Liver (tissue), 8 donors: ENCODE measurements at regions not wholly inside any gene's neighbourhood (a gene's known extent, or its start where the extent isn't known, plus 50 kb on each side); places are given as distances from the start of the nearest gene placed in this dataset.

Experiments used
- DNase-seq: peaks from one replicate; pipeline ENCODE4 v3.0.0-alpha.2; 2017; ENCODE audit warnings: low spot score
- H3K27ac ChIP-seq, 2 donors: one replicate each; pipeline ENCODE4 v1.7.0; 2013; ENCODE audit warnings: inconsistent platforms in 2 of 2, low read length in 2 of 2, control low read depth in 1 of 2, low read depth in 1 of 2, mild to moderate bottlenecking in 1 of 2
- H3K27me3 ChIP-seq, 4 donors: one replicate each; pipeline versions ENCODE4 v1.6.1 to v1.7.0; 2013; ENCODE audit warnings: low read length in 3 of 4, inconsistent platforms in 1 of 4, mild to moderate bottlenecking in 1 of 4, moderate library complexity in 1 of 4; ENCODE audit not compliant: control insufficient read depth in 4 of 4, insufficient read depth in 4 of 4
- H3K36me3 ChIP-seq, 4 donors: one replicate each; pipeline versions ENCODE4 v1.6.1 to v1.7.0; 2013; ENCODE audit warnings: low read length in 3 of 4, mild to moderate bottlenecking in 3 of 4, low read depth in 1 of 4, moderate library complexity in 1 of 4; ENCODE audit not compliant: control insufficient read depth in 4 of 4, insufficient read depth in 3 of 4
- H3K4me1 ChIP-seq, 4 donors: one replicate each; pipeline versions ENCODE4 v1.6.1 to v1.7.0; 2013; ENCODE audit warnings: low read length in 3 of 4, mild to moderate bottlenecking in 3 of 4, moderate library complexity in 1 of 4; ENCODE audit not compliant: control insufficient read depth in 4 of 4, insufficient read depth in 4 of 4
- H3K4me3 ChIP-seq, 3 donors: one replicate each; pipeline versions ENCODE4 v1.6.1 to v1.7.0; 2013; ENCODE audit warnings: low read length in 3 of 3, control low read depth in 1 of 3, low read depth in 1 of 3, mild to moderate bottlenecking in 1 of 3
- H3K9ac ChIP-seq, 2 donors: one replicate each; pipeline ENCODE4 v1.7.0; 2013; ENCODE audit warnings: low read length in 2 of 2, mild to moderate bottlenecking in 2 of 2, moderate library complexity in 2 of 2, control low read depth in 1 of 2, low read depth in 1 of 2
- H3K9me3 ChIP-seq, 4 donors: one replicate each; pipeline versions ENCODE4 v1.6.1 to v1.7.0; 2013; ENCODE audit warnings: low read length in 3 of 4; ENCODE audit not compliant: control insufficient read depth in 4 of 4
- ATF3 ChIP-seq: IDR thresholded peaks from 2 replicates; pipeline ENCODE4 v1.6.1; 2016; ENCODE audit warnings: antibody characterized with exemption
- CTCF ChIP-seq: fragments of 150-350 bp; IDR thresholded peaks from 2 replicates; pipeline ENCODE4 v1.5.1; 2017; ENCODE audit warnings: improper control_type of control experiment, low read depth, low read length; ENCODE audit not compliant: missing input control
- EGR1 ChIP-seq, 2 donors: IDR thresholded peaks; 2 replicates each; pipeline ENCODE4 v1.6.1; 2016 to 2018; ENCODE audit warnings: antibody characterized with exemption in 2 of 2, low read depth in 2 of 2
- FOXA1 ChIP-seq: IDR thresholded peaks from 2 replicates; pipeline ENCODE4 v1.6.1; 2016; ENCODE audit warnings: antibody characterized with exemption
- FOXA2 ChIP-seq: IDR thresholded peaks from 2 replicates; pipeline ENCODE4 v1.6.1; 2016; ENCODE audit warnings: antibody characterized with exemption
- GABPA ChIP-seq, 2 donors: IDR thresholded peaks in 1 of 2; conservative IDR thresholded peaks in 1 of 2; 2 replicates each; pipeline ENCODE4 v1.6.1; 2016; ENCODE audit warnings: antibody characterized with exemption in 2 of 2, mild to moderate bottlenecking in 1 of 2, moderate library complexity in 1 of 2
- HNF4A ChIP-seq, 2 donors: conservative IDR thresholded peaks; 2 replicates each; pipeline ENCODE4 v1.6.1; 2016; ENCODE audit warnings: antibody characterized with exemption in 2 of 2, mild to moderate bottlenecking in 2 of 2
- HNF4G ChIP-seq: IDR thresholded peaks from 2 replicates; pipeline ENCODE4 v1.6.1; 2016; ENCODE audit warnings: antibody characterized with exemption
- JUND ChIP-seq, 2 donors: IDR thresholded peaks; 2 replicates each; pipeline ENCODE4 v1.6.1; 2016; ENCODE audit warnings: antibody characterized with exemption in 2 of 2
- MAX ChIP-seq: IDR thresholded peaks from 2 replicates; pipeline ENCODE4 v1.6.1; 2016; ENCODE audit warnings: antibody characterized with exemption
- NR2F2 ChIP-seq: IDR thresholded peaks from 2 replicates; pipeline ENCODE4 v1.6.1; 2016; ENCODE audit warnings: antibody characterized with exemption
- RAD21 ChIP-seq, 2 donors: IDR thresholded peaks; 2 replicates each; pipeline ENCODE4 v1.6.1; 2016; ENCODE audit warnings: antibody characterized with exemption in 2 of 2, mild to moderate bottlenecking in 2 of 2
- REST ChIP-seq: IDR thresholded peaks from 2 replicates; pipeline ENCODE4 v1.6.1; 2016; ENCODE audit warnings: antibody characterized with exemption, mild to moderate bottlenecking
- RXRA ChIP-seq, 2 donors: IDR thresholded peaks; 2 replicates each; pipeline ENCODE4 v1.6.1; 2017 to 2018; ENCODE audit warnings: antibody characterized with exemption in 2 of 2, mild to moderate bottlenecking in 1 of 2
- SP1 ChIP-seq: IDR thresholded peaks from 2 replicates; pipeline ENCODE4 v1.6.1; 2018; ENCODE audit warnings: antibody characterized with exemption, mild to moderate bottlenecking
- TAF1 ChIP-seq: conservative IDR thresholded peaks from 2 replicates; pipeline ENCODE4 v1.6.1; 2016; ENCODE audit warnings: antibody characterized with exemption, mild to moderate bottlenecking
- YY1 ChIP-seq: IDR thresholded peaks from 2 replicates; pipeline ENCODE4 v1.6.1; 2016; ENCODE audit warnings: antibody characterized with exemption, mild to moderate bottlenecking
- ZBTB33 ChIP-seq: IDR thresholded peaks from 2 replicates; pipeline ENCODE4 v1.6.1; 2016; ENCODE audit warnings: antibody characterized with exemption
- WGBS: extraction: QIAGEN DNeasy Blood & Tissue Kit; methylation state at CpG from one replicate; pipeline ENCODE4 v1.1.7; 2013; 5-methylcytosine and 5-hydroxymethylcytosine counted together
- donor health status: healthy.
- donor health status: healthy.
- donor health status: healthy.
- donor health status: healthy.
- donor health status: healthy.

GRCh38 chr13:111474136-111475002 is 153.9 kb downstream of the TEX29 start (continued):
- no peak for TF ChIP-seq JUND (IDR thresholded peaks at IDR 0.05)
- no peak for TF ChIP-seq ZBTB33
- TF ChIP-seq EGR1 (IDR thresholded peaks at IDR 0.05; ENCODE audit: low read depth in 2 of 2), result no peak
- peak; percentile 88 to 90 for TF ChIP-seq RAD21 (IDR thresholded peaks at IDR 0.05)
- TF ChIP-seq FOXA1, result no peak

- no peaks in the 10 kb centered on the region for H3K4me1 ChIP-seq
- no peak overlapping the region for H3K4me3 ChIP-seq
- 81% methylated on average over 8 of the region's 8 CpGs for WGBS
- DNase-seq, result no peak
- H3K27me3 ChIP-seq, result peaks cover 0 to 2% (median 0%) of the 10 kb centered on the region in 4 donors
- no peaks in the 10 kb centered on the region for H3K36me3 ChIP-seq
- H3K9ac ChIP-seq, result no peak overlapping the region
- no peak for TF ChIP-seq GABPA (IDR thresholded peaks at IDR 0.05 in 1 of 2, conservative IDR thresholded peaks at IDR 0.05 in 1 of 2)
- no peak for TF ChIP-seq JUND (IDR thresholded peaks at IDR 0.05)
- no peak for TF ChIP-seq TAF1
- no peak for TF ChIP-seq ATF3
- TF ChIP-seq HNF4G, result no peak
- TF ChIP-seq CTCF, result no peak
- TF ChIP-seq YY1, result no peak
- H3K9me3 ChIP-seq, result no peaks in the 10 kb centered on the region
- no peak overlapping the region for H3K27ac ChIP-seq
Measured at GRCh38 chr13:111475488-111475887, 155.0 kb downstream of the TEX29 start.

GRCh38 chr13:111476197-111476596 is 155.8 kb downstream of the TEX29 start:
- H3K9ac ChIP-seq, result no peak overlapping the region
- H3K9me3 ChIP-seq, result no peaks in the 10 kb centered on the region
- H3K4me3 ChIP-seq, result no peak overlapping the region
- WGBS, result 84% methylated on average over 6 of the region's 6 CpGs
- no peak overlapping the region for H3K27ac ChIP-seq
- H3K4me1 ChIP-seq, result no peaks in the 10 kb centered on the region
- H3K27me3 ChIP-seq, result peaks cover 0 to 2% (median 0%) of the 10 kb centered on the region in 4 donors
- no peak for DNase-seq
- no peaks in the 10 kb centered on the region for H3K36me3 ChIP-seq
- TF ChIP-seq SP1 (no peak), MAX (no peak), TAF1 (no peak), ATF3 (no peak), YY1 (no peak), HNF4G (no peak), RXRA (IDR thresholded peaks at IDR 0.05) (no peak), RAD21 (IDR thresholded peaks at IDR 0.05) (no peak), EGR1 (IDR thresholded peaks at IDR 0.05; ENCODE audit: low read depth in 2 of 2) (no peak), REST (no peak), ZBTB33 (no peak), JUND (IDR thresholded peaks at IDR 0.05) (no peak), HNF4A (conservative IDR thresholded peaks at IDR 0.05) (no peak), FOXA2 (no peak), NR2F2 (no peak), GABPA (IDR thresholded peaks at IDR 0.05 in 1 of 2, conservative IDR thresholded peaks at IDR 0.05 in 1 of 2) (no peak)
